Stimulated activated CD8-positive, alpha-beta memory T cell treated with anti-CD3 and anti-CD28 coated beads, Interleukin-12 subunit alpha, Interleukin-12 subunit beta, amount 100 ng/mL, for 24 hours (primary cell): ENCODE measurements at regions not wholly inside any gene's neighbourhood (a gene's known extent, or its start where the extent isn't known, plus 50 kb on each side); places are given as distances from the start of the nearest gene placed in this dataset.

Experiments used
- DNase-seq: peaks from one replicate; pipeline ENCODE4 v3.0.0-alpha.2; 2020; ENCODE audit errors: extremely low read depth

- no peak for DNase-seq
These were observed 319.3 kb upstream of the UBE2E3 start for GRCh38 chr2:180660881-180661685.

GRCh38 chr2:180660207-180660606 lies 320.2 kb upstream of the UBE2E3 start:
- no peak for DNase-seq

GRCh38 chr2:180657054-180657453 lies 323.4 kb upstream of the UBE2E3 start:
- no peak for DNase-seq

GRCh38 chr2:180656455-180656847 lies 324.0 kb upstream of the UBE2E3 start:
- DNase-seq, result no peak

GRCh38 chr2:180655842-180656454 lies 324.5 kb upstream of the UBE2E3 start:
- no peak for DNase-seq

- DNase-seq, result no peak
These were observed 325.0 kb upstream of the UBE2E3 start for GRCh38 chr2:180655393-180655792.

- no peak for DNase-seq
These were observed 326.9 kb upstream of the UBE2E3 start for GRCh38 chr2:180653481-180653880.

GRCh38 chr2:180652794-180653193 lies 327.6 kb upstream of the UBE2E3 start:
- DNase-seq, result no peak

- DNase-seq, result no peak
These were observed 328.8 kb upstream of the UBE2E3 start for GRCh38 chr2:180651596-180651995.

- DNase-seq, result no peak
These were observed 332.8 kb upstream of the UBE2E3 start for GRCh38 chr2:180647621-180648020.

- no peak for DNase-seq
These were observed 333.2 kb upstream of the UBE2E3 start for GRCh38 chr2:180647221-180647620.

GRCh38 chr2:180646756-180647155 lies 333.6 kb upstream of the UBE2E3 start:
- DNase-seq, result no peak

GRCh38 chr2:180644709-180645108 lies 335.7 kb upstream of the UBE2E3 start:
- no peak for DNase-seq

- DNase-seq, result no peak
These were observed 349.6 kb upstream of the UBE2E3 start for GRCh38 chr2:180630756-180631155.

- DNase-seq, result no peak
These were observed 355.2 kb upstream of the UBE2E3 start for GRCh38 chr2:180625006-180625844.

GRCh38 chr2:180621941-180622918 lies 358.2 kb upstream of the UBE2E3 start:
- no peak for DNase-seq

GRCh38 chr2:180621366-180621765 lies 359.0 kb upstream of the UBE2E3 start:
- DNase-seq, result no peak

GRCh38 chr2:180618570-180618969 lies 361.8 kb upstream of the UBE2E3 start:
- DNase-seq, result no peak

- DNase-seq, result no peak
These were observed 365.6 kb upstream of the UBE2E3 start for GRCh38 chr2:180614776-180615175.

GRCh38 chr2:180609626-180610340 lies 370.6 kb upstream of the UBE2E3 start:
- DNase-seq, result no peak
